GM12872 (cell line): ENCODE measurements at regions not wholly inside any gene's neighbourhood (a gene's known extent, or its start where the extent isn't known, plus 50 kb on each side); places are given as distances from the start of the nearest gene placed in this dataset.

ENCODE experiments used
- TF ChIP-seq, protein P1 (sequence below): IDR thresholded peaks from 3 replicates; pipeline ENCODE4 v1.5.1; 2011; ENCODE audit warnings: low read depth, mild to moderate bottlenecking, low read length, moderate library complexity; ENCODE audit not compliant: insufficient read depth

DNA sequence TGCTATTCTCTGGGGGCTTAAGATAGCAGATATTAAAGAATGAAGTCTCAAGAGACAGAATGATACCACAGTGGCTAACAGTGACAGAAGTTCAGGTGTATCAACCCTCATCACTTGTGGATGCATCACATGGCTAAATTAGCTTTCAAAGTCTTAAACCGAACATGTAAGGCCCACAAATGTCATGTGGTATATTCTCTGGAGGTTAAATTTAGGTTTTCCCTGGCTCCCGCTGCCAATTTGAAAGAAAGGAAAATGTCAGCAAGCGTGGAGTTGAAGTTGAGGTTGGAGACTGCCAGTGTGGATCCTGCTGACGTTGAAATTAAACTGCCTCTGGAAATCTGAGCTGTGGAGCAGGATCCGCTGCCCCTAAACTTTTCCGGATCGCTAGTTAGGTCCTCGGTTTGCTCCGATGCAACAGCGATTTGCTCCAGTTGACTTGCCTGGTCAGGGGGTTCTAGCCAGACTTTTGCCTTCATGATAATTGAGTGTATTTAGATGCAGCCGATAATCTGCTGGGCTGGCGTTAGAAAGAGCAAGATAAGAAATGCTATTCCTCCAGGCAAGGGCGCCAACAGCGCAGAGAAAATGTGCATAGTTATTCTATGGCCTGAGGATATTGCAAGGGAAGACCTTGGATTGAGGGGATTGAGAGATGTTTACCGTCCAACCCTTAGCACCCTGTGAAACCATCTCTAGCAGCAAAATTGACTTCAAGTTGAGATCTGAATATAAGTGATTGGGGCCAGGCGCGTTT is 443.9 kb downstream of the TMEM114 start:
- TF ChIP-seq, protein P1, sequence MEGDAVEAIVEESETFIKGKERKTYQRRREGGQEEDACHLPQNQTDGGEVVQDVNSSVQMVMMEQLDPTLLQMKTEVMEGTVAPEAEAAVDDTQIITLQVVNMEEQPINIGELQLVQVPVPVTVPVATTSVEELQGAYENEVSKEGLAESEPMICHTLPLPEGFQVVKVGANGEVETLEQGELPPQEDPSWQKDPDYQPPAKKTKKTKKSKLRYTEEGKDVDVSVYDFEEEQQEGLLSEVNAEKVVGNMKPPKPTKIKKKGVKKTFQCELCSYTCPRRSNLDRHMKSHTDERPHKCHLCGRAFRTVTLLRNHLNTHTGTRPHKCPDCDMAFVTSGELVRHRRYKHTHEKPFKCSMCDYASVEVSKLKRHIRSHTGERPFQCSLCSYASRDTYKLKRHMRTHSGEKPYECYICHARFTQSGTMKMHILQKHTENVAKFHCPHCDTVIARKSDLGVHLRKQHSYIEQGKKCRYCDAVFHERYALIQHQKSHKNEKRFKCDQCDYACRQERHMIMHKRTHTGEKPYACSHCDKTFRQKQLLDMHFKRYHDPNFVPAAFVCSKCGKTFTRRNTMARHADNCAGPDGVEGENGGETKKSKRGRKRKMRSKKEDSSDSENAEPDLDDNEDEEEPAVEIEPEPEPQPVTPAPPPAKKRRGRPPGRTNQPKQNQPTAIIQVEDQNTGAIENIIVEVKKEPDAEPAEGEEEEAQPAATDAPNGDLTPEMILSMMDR: no peak

DNA sequence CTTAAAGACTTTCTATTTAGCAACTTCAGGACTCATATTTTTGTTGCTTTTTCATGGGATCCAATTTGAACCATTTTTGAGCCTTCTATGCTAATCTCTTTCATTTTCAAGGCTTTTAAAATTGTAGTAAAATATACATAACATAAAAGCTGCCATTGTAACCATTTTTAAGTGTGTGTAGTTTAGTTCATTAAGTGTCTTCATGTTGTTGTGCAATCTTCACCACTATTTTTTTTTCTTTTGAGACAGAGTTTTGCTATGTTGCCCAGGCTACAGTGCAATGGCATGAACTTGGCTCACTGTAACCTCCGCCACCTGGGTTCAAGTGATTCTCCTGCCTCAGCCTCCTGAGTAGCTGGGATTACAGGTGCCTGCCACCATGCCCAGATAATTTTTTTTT is 451.6 kb downstream of the TMEM114 start:
- TF ChIP-seq, protein P1: no peak

DNA sequence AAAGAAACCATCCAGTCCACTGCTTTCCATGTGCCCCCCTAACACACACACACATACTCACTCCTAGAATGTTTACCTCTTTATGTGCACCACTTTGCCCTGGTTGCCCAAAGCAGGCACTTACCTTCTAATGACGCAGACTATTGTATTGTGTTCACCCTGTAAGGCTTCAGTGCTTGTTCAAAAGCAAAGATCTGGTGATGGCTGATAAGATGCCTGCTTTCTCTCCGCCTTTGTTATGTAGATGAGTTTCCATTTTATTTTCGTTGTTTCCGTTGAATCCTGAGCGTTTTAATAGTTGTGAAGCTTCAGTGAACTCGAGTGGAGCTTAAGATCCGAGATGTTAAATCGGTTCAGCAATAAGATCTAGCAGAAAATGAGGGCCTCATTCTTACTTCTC is 452.7 kb downstream of the TMEM114 start:
- TF ChIP-seq, protein P1: no peak

DNA sequence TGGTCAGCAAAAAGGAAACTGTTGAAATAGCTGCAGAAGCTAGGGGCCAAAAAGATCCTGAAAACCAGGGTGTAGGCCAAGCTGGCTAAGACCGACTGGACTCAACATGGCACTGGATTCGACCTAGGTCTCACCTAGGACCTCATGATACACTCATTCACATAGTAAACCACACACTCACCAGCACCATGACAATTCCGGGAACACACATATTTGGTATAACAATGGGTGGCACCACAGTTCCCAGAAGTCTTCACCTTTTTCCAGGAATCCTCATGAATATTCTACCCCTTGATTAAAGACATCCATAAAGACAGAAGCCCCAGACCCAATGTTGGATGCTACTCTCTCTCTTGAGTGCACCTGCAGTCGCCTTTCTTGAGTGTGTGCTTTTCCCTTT is 460.1 kb downstream of the TMEM114 start:
- TF ChIP-seq, protein P1: no peak

DNA sequence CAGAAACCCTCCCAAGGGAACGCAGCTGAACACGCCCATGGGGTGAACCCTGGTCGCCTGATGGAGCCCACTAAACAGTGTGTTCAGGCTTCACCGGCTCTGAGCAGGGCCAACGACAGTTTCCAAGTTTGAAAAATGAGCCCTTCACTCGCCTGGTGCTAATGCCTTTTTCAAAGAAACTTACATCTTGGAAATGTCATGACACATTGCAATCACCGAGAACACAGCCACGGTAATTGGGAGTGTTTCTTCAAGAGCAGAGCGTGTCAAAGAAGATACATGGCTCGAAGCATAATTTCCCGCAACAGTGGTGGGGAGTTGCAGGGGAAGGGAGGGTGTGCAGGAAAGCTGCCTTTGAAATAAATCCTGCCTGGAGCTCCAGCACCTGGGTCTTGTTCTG is 463.2 kb downstream of the TMEM114 start:
- TF ChIP-seq, protein P1: no peak

DNA sequence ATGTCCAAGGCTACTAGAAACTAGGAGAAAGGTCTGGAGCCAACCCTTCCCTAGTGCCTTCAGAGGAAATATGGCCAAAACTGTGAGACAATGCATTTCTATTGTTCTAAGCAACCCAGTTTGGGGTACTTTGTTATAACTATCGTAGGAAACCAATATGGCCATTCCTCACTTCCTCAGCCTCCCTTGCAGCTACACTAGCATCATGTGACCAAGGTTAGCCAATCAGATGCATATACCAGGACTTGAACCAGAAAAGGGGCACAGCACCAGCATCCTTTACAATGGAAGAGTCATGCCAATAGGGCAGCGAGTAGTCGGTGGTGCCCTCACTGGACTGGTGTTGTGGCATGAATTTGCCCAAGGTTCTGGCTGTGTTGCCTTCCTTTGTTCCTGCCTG is 464.0 kb downstream of the TMEM114 start:
- TF ChIP-seq, protein P1: no peak

DNA sequence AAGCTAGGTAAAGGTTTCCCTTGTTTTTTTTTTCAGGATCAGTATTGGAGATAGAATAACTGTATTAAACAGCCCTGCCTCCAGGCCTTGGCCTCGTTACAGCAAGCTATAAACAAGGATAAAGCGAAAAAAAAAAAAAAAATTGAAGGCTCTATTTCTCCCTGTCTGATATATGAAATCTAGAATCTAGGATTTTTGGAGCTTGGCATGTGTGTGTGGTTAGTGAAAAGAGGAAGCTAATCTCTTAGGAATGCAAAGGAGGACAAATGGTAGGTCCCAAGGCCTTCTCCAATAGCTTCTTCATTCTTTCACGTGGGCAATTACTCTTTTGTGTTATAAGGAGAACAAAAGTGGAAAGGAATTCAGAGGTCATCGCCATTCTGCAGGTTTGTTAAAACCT is 470.3 kb downstream of the TMEM114 start:
- TF ChIP-seq, protein P1: no peak

DNA sequence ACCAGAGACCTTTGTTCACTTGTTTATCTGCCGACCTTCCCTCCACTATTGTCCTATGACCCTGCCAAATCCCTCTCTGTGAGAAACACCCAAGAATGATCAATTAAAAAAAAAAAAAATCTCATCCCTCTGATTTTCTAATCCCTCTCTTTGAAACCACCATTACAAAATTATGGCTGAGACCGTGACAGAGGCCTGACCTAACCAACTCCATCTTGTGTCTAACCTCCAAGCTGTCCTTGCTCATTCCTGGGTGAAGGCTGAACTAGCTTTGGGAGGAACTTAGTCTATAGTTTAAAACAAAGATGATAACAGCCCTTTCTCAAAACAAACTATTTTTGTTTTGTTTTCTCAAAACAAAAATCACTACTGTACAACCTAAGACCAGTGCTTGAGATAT is 474.5 kb downstream of the TMEM114 start:
- TF ChIP-seq, protein P1: no peak
